ENCODE measurements at regions not wholly inside any gene's neighbourhood (a gene's known extent, or its start where the extent isn't known, plus 50 kb on each side); places are given as distances from the start of the nearest gene placed in this dataset.

DNA sequence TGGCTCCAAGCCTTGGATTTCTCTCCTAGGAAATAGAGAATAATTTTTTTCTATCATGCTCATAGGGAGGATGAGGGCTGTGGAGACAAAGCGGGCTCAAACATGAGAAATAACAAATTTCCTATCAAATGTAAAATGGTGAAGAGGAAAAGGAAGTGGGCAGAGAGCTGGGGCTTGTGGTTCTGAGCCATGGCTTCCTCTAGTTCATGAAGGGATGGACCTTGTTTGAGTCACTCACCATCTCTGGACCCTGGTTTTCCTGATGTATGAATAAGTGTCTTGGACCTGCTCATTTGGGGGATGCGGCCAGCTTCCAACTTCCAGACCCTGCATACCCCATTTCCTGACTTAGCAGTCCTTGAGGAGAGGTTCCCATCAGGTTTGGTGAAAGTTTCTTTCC, 63.0 kb downstream of the MSX1 start:
- POLR2A ChIA-PET: no interaction called here
- CTCF ChIA-PET: interaction anchor here (2.2 kb wide), 1 partner anchor 10 kb away, joined by 4 read pairs; no protein-coding TSS in a partner anchor
- TF ChIP-seq, protein P1, sequence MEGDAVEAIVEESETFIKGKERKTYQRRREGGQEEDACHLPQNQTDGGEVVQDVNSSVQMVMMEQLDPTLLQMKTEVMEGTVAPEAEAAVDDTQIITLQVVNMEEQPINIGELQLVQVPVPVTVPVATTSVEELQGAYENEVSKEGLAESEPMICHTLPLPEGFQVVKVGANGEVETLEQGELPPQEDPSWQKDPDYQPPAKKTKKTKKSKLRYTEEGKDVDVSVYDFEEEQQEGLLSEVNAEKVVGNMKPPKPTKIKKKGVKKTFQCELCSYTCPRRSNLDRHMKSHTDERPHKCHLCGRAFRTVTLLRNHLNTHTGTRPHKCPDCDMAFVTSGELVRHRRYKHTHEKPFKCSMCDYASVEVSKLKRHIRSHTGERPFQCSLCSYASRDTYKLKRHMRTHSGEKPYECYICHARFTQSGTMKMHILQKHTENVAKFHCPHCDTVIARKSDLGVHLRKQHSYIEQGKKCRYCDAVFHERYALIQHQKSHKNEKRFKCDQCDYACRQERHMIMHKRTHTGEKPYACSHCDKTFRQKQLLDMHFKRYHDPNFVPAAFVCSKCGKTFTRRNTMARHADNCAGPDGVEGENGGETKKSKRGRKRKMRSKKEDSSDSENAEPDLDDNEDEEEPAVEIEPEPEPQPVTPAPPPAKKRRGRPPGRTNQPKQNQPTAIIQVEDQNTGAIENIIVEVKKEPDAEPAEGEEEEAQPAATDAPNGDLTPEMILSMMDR (IDR thresholded peaks at IDR 0.05; ENCODE audit: control extremely low read depth, extremely low read depth, low read depth, missing control alignments): no peak
- DNase-seq (ENCODE audit: extremely low spot score): no peak

DNA sequence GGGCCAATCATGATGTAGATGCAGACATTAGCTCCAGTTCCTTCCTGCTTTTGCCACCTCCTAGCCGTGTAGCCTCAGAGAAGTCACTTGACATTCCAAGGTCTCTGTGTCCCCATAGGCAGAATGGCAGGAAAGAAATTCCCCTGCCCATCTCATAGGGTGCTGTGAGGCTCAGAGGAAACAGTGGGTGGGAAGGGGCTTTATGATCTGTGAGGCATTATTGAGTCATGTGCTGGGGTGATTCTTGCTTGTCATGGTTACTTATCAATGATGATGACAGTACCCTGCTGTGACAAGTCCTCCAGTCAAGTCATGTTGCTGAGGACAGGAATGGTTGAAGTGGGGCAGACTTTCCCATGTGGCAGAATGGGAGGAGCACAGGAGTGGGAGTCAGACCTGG, 63.7 kb downstream of the MSX1 start:
- ChIA-PET CTCF (interaction anchor here (2.2 kb wide), 1 partner anchor 11 kb away, joined by 4 read pairs; no protein-coding TSS in a partner anchor), POLR2A (no interaction called here)
- no peak for DNase-seq (ENCODE audit: extremely low spot score)
- TF ChIP-seq, protein P1 (IDR thresholded peaks at IDR 0.05; ENCODE audit: control extremely low read depth, extremely low read depth, low read depth, missing control alignments): no peak

DNA sequence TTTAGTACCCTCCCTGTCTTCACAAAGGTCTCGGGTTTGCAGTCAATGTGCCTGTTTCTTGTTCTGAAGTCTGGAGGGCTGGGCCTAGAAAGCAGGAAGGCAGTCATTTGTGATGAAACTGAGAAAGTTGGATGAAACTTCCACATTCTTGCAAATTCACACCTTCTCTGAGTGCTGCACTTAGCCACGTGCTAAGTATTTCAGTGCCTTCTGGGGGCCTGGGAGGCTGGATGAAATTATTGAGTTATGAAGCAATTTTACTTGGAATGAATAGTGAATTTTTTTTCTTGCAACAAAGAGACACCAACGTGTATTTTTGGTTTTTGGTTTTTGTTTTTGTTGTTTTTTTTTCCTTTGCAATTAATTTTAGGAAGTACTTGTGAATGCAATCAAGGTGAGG, 71.2 kb downstream of the MSX1 start:
- ChIA-PET POLR2A (no interaction called here), CTCF (no interaction called here)
- TF ChIP-seq, protein P1 (IDR thresholded peaks at IDR 0.05; ENCODE audit: control extremely low read depth, extremely low read depth, low read depth, missing control alignments): no peak
- DNase-seq (ENCODE audit: extremely low spot score): no peak

DNA sequence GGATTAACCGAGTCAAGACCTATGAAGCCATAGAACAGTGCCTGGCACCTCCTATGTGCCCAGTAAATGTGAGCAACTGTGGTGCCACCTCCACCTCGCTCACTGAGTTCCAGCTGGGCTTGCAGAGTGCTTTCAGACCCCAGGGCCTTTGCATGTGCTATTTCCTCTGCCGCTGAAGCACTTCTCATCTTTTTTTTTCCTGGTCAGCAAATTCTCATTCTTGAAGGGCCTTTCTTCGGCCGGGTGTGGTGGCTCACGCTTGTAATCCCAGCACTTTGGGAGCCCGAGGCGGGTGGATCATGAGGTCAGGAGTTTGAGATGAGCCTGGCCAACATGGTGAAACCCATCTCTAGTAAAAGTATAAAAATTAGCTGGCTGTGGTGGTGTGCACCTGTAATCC, 76.5 kb downstream of the MSX1 start:
- TF ChIP-seq, protein P1 (IDR thresholded peaks at IDR 0.05; ENCODE audit: control extremely low read depth, extremely low read depth, low read depth, missing control alignments): no peak
- no peak for DNase-seq (ENCODE audit: extremely low spot score)
- ChIA-PET CTCF (interaction anchor here (1.6 kb wide), 1 partner anchor 21 kb away, joined by 3 read pairs; no protein-coding TSS in a partner anchor), POLR2A (no interaction called here)

DNA sequence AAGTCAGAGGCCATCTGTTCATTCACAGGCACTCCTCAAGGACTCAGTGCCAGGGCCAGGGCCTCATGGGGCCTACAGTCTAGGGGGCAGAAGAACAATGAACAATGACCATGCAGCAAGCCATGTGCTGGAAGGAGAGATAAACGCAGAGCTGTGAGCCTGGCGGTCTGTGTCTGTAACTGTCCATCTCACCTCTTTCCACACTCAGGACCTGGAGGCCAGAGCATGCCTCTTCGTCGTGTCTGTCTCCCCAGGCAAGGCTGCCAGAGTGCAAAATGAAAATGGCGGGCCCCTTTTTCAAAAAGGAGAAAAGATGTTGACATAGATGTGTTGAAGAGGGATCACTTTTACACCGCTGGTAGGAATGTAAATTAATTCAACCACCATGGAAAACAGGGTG, 78.5 kb downstream of the MSX1 start:
- ChIA-PET CTCF (no interaction called here), POLR2A (no interaction called here)
- no peak for DNase-seq (ENCODE audit: extremely low spot score)
- TF ChIP-seq, protein P1 (IDR thresholded peaks at IDR 0.05; ENCODE audit: control extremely low read depth, extremely low read depth, low read depth, missing control alignments): no peak

DNA sequence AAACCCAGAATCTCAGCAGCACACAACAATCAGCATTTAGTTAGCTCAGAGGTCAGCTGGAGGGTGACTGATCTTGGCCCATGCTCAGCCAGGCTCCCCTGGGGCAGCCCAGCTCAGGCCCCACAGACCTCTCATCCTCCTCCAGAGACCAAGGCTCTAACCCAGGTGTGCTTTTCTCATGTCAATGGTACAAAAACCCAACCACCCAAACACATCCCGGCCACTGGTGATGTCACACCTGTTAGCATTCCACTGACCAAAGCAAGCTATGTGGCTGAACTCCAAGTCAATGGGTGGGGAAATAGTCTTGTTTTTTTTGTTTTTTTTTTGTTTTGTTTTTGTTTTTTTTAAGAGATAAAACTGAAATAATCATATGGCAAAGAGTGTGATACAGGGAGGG, 77.5 kb downstream of the CYTL1 start:
- POLR2A ChIA-PET: no interaction called here

More for the DNA sequence above, 77.5 kb downstream of the CYTL1 start:
- CTCF ChIA-PET: no interaction called here
- DNase-seq (ENCODE audit: extremely low spot score): no peak
- TF ChIP-seq, protein P1 (IDR thresholded peaks at IDR 0.05; ENCODE audit: control extremely low read depth, extremely low read depth, low read depth, missing control alignments): no peak

All from GM10248 (cell line).